Peyer's patch (tissue), 4 donors: ENCODE measurements at regions not wholly inside any gene's neighbourhood (a gene's known extent, or its start where the extent isn't known, plus 50 kb on each side); places are given as distances from the start of the nearest gene placed in this dataset.

Experiments
- CTCF ChIP-seq, 6 experiments: fragments of 450-650 bp in 4 of 6; fragments of 200-600 bp in 2 of 6; sonication (generic) in 1 of 6; IDR thresholded peaks; one replicate each; pipeline ENCODE4 v1.5.1; 2017 to 2019; ENCODE audit warnings: antibody characterized with exemption in 6 of 6, mild to moderate bottlenecking in 3 of 6, moderate library complexity in 1 of 6
- POLR2A ChIP-seq, 2 donors: fragments of 450-650 bp; IDR thresholded peaks; one replicate each; pipeline ENCODE4 v1.5.1; 2017; ENCODE audit warnings: antibody characterized with exemption in 2 of 2, mild to moderate bottlenecking in 2 of 2, moderate library complexity in 2 of 2

- TF ChIP-seq POLR2A (IDR thresholded peaks at IDR 0.05) (no peak), CTCF (IDR thresholded peaks at IDR 0.05) (no peak)
These were observed 157.2 kb upstream of the MITF start for GRCh38 chr3:69582044-69582443.
